Hematopoietic multipotent progenitor cell treated with erythropoietin and hydrocortisone succinate and interleukin-3 and kit ligand, for 15 days (in vitro differentiated cells): ENCODE measurements at regions not wholly inside any gene's neighbourhood (a gene's known extent, or its start where the extent isn't known, plus 50 kb on each side); places are given as distances from the start of the nearest gene placed in this dataset.

Source experiments
- DNase-seq: peaks from one replicate; pipeline ENCODE4 v3.0.0-alpha.2; 2015; ENCODE audit warnings: low spot score

DNA sequence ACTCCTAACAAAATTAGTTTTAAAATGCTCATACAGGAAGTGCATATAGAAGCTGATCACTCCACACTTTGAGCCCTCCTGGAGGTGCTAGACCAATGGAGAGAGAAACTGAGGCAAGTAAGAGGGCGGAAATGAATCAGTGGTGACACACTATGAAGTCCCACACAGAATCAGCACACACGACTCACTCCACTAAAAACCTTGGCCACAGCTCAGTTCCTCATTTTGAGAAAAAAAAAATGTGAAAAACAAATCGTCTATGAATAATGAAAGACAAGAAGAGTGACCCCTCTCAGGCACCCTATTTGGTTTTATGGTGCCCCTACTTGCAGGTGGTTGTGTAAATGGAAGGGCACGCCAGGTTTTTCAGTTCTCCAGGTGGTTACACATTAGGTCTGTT, 675.1 kb upstream of the BRINP3 start:
- no peak for DNase-seq

DNA sequence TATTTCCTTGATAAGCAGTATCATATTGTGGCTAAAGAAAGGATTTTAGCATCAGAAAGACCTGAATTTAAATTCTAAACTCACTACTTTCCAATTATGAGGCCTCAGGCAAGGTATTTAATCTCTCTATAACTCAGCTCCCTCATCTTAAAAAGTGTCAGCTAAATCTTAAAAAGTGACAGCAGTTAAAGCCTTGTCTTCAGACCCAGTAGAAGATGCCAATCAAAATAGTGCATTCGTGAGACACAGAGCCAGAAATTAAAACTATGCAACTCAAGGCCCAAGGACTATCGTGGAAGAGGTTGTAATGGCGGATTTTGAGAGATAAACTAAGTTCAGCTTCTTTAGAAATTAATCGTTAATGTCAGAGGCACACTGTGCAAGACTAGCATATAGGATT, 677.5 kb upstream of the BRINP3 start:
- no peak for DNase-seq

- no peak for DNase-seq
Observed at GRCh38 chr1:191160837-191161236, 683.2 kb upstream of the BRINP3 start.

DNA sequence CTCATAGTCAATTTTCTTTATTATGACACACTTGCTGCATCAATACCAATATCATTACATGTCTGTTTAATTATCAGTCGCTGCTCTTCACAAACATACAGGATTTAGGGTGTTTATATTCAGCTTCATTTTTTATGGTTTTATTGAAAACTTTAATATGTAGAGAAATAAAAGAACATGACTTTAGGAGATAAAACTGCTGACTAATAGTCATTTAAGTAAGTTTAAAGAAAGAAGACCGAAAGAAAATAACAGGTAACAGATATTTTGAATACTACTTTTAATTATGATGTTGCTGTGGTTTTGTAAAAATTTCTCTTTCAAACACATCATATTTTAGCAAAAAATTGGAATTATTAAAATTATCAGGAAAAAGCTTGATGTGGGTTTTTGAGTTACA, 685.1 kb upstream of the BRINP3 start:
- no peak for DNase-seq

GRCh38 chr1:191163621-191164020, 686.0 kb upstream of the BRINP3 start:
- no peak for DNase-seq

- no peak for DNase-seq
Observed at GRCh38 chr1:191174298-191174697, 696.6 kb upstream of the BRINP3 start.

DNA sequence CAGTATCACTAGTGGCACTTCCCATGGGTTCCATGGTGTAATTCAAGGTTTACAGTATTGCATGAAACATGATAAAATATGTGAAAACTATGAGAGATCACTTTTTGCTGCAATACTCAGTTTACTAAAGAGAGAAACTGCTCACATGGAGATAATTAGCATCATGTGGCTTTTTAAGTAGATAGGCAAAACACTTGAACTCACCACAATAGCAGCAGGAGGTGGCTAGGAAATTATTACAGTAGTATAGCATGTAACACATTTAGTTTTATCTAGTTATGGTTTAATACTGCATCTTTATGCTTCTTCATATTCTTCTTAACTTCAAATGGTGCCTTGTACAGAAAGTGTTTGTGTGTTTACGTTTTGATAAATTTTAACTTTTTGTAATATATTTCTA, 698.5 kb upstream of the BRINP3 start:
- no peak for DNase-seq

GRCh38 chr1:191206513-191207207, 729.0 kb upstream of the BRINP3 start:
- DNase-seq: no peak

- no peak for DNase-seq
Observed at GRCh38 chr1:191222206-191222605, 744.5 kb upstream of the BRINP3 start.

- DNase-seq: no peak
Observed at GRCh38 chr1:191240925-191241324, 763.3 kb upstream of the BRINP3 start.

- no peak for DNase-seq
Observed at GRCh38 chr1:191255354-191256054, 777.8 kb upstream of the BRINP3 start.

DNA sequence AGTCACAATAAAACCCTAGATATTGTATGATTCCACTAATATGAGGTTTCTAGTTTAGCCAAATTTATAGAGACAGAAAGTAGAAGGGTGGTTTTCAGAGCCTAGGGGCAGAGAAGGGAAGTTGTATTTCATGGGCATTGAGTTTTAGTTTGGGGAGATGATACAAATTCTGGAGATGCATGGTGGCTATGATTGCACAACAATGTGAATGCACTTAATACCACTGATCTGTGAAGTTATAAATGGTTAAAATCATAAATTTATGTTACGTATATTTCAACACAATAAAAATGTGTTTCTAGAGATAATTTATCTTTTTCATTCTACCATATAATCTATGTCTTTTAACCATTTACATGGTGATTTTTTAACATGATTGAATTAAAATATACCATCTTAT, 779.3 kb upstream of the BRINP3 start:
- no peak for DNase-seq

GRCh38 chr1:191260056-191260455, 782.4 kb upstream of the BRINP3 start:
- DNase-seq: no peak

DNA sequence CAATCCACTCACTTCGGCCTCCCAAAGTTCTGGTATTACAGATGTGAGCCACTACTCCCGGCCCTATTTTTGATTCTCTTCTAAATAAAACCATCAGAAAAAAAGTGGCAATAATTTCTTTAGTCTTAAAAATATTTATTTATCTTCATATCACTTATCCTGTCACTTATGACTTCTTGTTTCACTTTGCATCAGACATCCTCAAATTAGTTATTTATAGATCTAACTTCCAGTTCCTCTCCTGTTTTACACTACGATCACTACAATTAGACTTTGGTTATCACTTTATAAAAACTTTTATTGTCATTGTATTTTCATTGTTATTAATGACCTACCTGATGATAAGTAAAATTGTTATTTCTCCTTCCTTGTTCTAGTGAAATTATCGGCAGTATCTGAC, 783.4 kb upstream of the BRINP3 start:
- no peak for DNase-seq

- DNase-seq: no peak
Observed at GRCh38 chr1:191279266-191279800, 801.7 kb upstream of the BRINP3 start.

GRCh38 chr1:191284175-191284574, 806.5 kb upstream of the BRINP3 start:
- DNase-seq: no peak

- no peak for DNase-seq
Observed at GRCh38 chr1:191290441-191290840, 812.8 kb upstream of the BRINP3 start.

DNA sequence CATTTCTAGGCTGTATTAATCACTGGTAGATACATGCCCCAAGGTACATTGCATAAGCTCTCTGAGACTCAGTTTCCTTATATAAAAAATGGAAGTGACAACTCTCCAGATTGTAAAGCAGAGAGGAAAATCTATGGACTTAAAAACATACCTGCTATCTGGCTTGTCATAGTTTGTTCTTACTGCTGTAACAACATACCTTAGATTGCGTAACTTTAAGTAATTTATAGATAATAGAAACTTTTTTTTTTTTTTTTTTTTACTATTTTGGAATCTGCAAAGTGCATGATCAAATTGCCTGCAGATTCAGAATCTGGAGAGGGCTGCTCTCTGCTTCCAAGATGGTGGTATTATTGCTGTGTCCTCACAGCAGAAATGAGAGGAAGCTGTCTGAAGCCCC, 827.7 kb upstream of the BRINP3 start:
- no peak for DNase-seq

- DNase-seq: no peak
Observed at GRCh38 chr1:191306916-191307315, 829.3 kb upstream of the BRINP3 start.

GRCh38 chr1:191320062-191320461, 838.2 kb upstream of the RGS18 start:
- DNase-seq: no peak

- DNase-seq: no peak
Observed at GRCh38 chr1:191327868-191328267, 830.4 kb upstream of the RGS18 start.

DNA sequence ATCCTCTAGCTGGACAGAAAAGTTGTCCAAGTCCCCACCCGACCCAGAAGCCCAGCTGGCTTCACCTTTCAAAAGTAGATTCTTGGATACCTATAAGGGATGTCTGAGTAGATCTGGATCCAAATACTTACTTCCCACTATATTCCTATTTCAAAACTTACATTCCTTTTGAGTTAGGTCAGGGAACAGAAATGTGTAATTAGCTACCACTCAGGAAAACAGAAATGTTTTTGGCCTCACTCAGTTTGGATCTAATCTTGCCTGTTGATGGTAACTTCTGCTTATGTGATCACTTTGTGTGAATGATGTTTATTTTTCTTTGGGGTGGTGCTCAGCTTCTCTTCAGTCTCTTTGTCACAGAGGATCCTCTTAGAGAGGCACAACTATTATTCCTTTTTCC, 814.4 kb upstream of the RGS18 start:
- no peak for DNase-seq

- no peak for DNase-seq
Observed at GRCh38 chr1:191346381-191346780, 811.9 kb upstream of the RGS18 start.

DNA sequence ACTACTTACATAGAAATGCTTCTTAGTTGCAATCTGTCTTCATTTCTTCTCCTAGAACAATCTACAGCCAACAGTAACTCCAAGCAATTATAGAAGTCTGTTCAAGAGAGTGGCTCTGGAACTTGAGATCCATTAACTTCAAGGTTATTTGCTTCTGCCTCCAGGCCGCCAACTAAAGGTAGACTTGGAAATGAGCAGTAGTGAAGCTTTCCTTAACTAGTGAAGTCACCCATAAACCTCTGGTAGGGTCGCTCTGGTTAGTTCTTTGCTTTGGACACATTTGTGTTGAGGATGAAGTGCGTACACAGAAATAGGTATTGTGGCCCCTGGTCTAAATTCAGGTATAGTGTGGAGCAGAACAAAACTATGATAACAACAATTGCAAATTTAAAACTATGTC, 809.9 kb upstream of the RGS18 start:
- no peak for DNase-seq
